Lung (tissue), 11 donors: ENCODE measurements at regions not wholly inside any gene's neighbourhood (a gene's known extent, or its start where the extent isn't known, plus 50 kb on each side); places are given as distances from the start of the nearest gene placed in this dataset.
"Not testable (repeated sequence)": the region's sequence is repeated elsewhere in the genome, so short reads cannot be mapped to it uniquely, and the experiment has no call there.

ENCODE experiments used
- ATAC-seq: fragments of 200-7000 bp; cut with Tn5 transposase; one replicate; pipeline ENCODE4 v1.9.1; 2020; ENCODE audit warnings: moderate number of reproducible peaks; ENCODE audit not compliant: insufficient read depth, low FRiP score
- DNase-seq, 3 donors: peaks; one replicate each; pipeline ENCODE4 v3.0.0-alpha.2; 2013 to 2017
- H3K27ac ChIP-seq, 2 donors: one replicate each; pipeline ENCODE4 v1.5.1; 2013; ENCODE audit warnings: mild to moderate bottlenecking in 2 of 2, moderate library complexity in 2 of 2, control low read depth in 1 of 2, inconsistent platforms in 1 of 2, low read depth in 1 of 2, low read length in 1 of 2
- H3K27me3 ChIP-seq, 3 donors: one replicate each; pipeline ENCODE4 v1.5.1; 2013; ENCODE audit warnings: low read length in 2 of 3; ENCODE audit not compliant: control insufficient read depth in 3 of 3, insufficient read depth in 3 of 3
- H3K36me3 ChIP-seq, 4 donors: one replicate each; pipeline ENCODE4 v1.5.1; 2013; ENCODE audit warnings: low read length in 4 of 4, mild to moderate bottlenecking in 1 of 4, moderate library complexity in 1 of 4; ENCODE audit not compliant: control insufficient read depth in 4 of 4, insufficient read depth in 4 of 4
- H3K4me1 ChIP-seq, 5 donors: one replicate each; pipeline ENCODE4 v1.5.1; 2013; ENCODE audit warnings: low read length in 5 of 5, mild to moderate bottlenecking in 2 of 5, moderate library complexity in 1 of 5; ENCODE audit not compliant: control insufficient read depth in 5 of 5, insufficient read depth in 5 of 5
- H3K4me3 ChIP-seq: one replicate; pipeline ENCODE4 v1.5.1; 2013; ENCODE audit warnings: mild to moderate bottlenecking, control low read depth, moderate library complexity
- H3K9ac ChIP-seq, 2 donors: one replicate each; pipeline ENCODE4 v1.5.1; 2013; ENCODE audit warnings: low read length in 2 of 2, control low read depth in 1 of 2; ENCODE audit not compliant: insufficient read depth in 1 of 2
- H3K9me3 ChIP-seq, 4 donors: one replicate each; pipeline ENCODE4 v1.5.1; 2013; ENCODE audit warnings: low read length in 3 of 4, mild to moderate bottlenecking in 1 of 4, moderate library complexity in 1 of 4; ENCODE audit not compliant: control insufficient read depth in 4 of 4, insufficient read depth in 3 of 4
- WGBS, 2 donors: extraction: QIAGEN DNeasy Blood & Tissue Kit; methylation state at CpG; one replicate each; pipeline ENCODE4 v1.1.7; 2013; 5-methylcytosine and 5-hydroxymethylcytosine counted together
- TF ChIP-seq, protein P1 (sequence below): IDR thresholded peaks from 2 replicates; pipeline ENCODE4 v1.5.1; 2012; ENCODE audit warnings: mild to moderate bottlenecking; ENCODE audit errors: control extremely low read depth, extremely low read depth
- donor health status: control.
- donor health status: control.
- donor health status: Bipolar disorder and iron deficiency.
- donor health status: healthy.
- donor health status: DM: yes; HTN: yes; CAD: no.

DNA sequence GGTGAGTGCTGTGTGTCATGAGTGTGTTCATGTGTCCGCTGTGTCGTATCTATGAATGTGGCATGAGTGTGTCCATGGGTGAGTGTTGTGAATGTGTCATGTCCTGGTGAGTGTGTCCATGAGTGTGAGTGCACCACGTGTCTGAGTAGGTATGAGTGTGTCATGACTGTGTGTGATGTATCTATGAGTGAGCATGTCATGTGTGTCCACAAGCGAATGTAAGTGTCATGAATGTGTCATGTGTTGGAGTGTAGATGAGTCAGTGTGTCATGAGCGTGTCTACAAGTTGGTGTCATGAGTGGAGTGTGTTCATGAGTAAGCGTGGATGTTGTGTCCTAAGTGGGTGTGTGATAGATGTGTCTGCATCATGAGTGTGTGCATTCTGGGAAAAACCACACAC lies 129.4 kb downstream of the TUBA3C start:
- Histone ChIP-seq H3K4me3 (no peak overlapping the region), H3K4me1 (no peaks in the 10 kb centered on the region), H3K9ac (no peak overlapping the region), H3K27ac (no peak overlapping the region), H3K36me3 (no peaks in the 10 kb centered on the region), H3K9me3 (peaks cover 2 to 16% (median 7%) of the 10 kb centered on the region in 4 donors), H3K27me3 (no peaks in the 10 kb centered on the region)
- WGBS, 2 donors = 75 to 80% methylated on average over 6 of the region's 6 CpGs
- DNase-seq (no peak), ATAC-seq (no peak)
- TF ChIP-seq, protein P1, sequence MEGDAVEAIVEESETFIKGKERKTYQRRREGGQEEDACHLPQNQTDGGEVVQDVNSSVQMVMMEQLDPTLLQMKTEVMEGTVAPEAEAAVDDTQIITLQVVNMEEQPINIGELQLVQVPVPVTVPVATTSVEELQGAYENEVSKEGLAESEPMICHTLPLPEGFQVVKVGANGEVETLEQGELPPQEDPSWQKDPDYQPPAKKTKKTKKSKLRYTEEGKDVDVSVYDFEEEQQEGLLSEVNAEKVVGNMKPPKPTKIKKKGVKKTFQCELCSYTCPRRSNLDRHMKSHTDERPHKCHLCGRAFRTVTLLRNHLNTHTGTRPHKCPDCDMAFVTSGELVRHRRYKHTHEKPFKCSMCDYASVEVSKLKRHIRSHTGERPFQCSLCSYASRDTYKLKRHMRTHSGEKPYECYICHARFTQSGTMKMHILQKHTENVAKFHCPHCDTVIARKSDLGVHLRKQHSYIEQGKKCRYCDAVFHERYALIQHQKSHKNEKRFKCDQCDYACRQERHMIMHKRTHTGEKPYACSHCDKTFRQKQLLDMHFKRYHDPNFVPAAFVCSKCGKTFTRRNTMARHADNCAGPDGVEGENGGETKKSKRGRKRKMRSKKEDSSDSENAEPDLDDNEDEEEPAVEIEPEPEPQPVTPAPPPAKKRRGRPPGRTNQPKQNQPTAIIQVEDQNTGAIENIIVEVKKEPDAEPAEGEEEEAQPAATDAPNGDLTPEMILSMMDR = no peak

DNA sequence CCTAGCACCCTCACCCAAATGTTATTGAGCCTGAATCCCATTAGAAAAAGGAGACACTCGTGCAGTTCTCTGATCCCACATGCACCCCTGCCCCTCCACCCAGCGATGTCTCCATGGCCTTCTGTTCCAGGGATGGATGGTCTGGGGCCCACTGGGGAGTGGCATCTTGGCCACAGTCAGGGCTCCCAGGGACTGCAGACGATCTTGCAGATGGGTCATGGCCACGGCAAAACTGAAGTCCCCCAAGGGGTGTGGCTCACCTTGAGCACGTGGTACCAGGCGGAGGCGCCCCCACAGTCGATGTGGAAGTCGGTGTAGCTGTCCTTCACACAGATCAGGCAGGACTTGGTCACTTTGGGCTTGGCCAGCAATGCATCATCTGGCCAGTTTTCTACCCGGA lies 130.7 kb downstream of the TUBA3C start:
- 79 to 81% methylated on average over 10 of the region's 10 CpGs for WGBS, 2 donors
- no peak overlapping the region for H3K9ac ChIP-seq
- H3K4me3 ChIP-seq = no peak overlapping the region
- H3K27me3 ChIP-seq = no peaks in the 10 kb centered on the region
- peaks cover 2 to 16% (median 7%) of the 10 kb centered on the region in 4 donors for H3K9me3 ChIP-seq
- ATAC-seq (no peak), DNase-seq (no peak)
- H3K4me1 ChIP-seq = no peaks in the 10 kb centered on the region
- H3K27ac ChIP-seq = no peak overlapping the region
- TF ChIP-seq, protein P1 = no peak
- no peaks in the 10 kb centered on the region for H3K36me3 ChIP-seq

DNA sequence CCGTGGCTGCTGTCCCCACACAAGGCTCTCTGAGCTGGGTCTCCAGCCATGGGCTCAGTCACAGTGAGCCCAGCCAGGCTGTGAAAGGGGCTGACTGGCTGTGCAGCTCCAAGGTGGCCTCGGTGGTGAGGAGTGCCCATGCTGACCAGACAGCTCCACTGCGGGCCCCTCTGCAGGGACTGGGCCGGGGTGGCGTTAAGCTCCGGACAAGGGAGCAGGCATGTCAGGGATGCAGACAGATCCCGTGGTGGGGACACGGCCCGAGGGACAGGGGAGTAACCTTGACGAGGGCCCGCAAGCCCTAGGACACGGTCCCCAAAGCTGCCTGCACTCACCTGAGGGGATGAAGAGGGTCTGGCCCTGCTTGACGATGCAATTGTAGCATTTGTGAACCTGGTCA lies 132.0 kb downstream of the TUBA3C start:
- H3K9me3 ChIP-seq = peaks cover 2 to 16% (median 6%) of the 10 kb centered on the region in 4 donors
- WGBS, 2 donors = 85 to 88% methylated on average over 13 of the region's 13 CpGs
- not testable (repeated sequence) for H3K4me3 ChIP-seq, H3K4me1 ChIP-seq, H3K27ac ChIP-seq, H3K9ac ChIP-seq, H3K36me3 ChIP-seq, H3K27me3 ChIP-seq, DNase-seq, ATAC-seq

DNA sequence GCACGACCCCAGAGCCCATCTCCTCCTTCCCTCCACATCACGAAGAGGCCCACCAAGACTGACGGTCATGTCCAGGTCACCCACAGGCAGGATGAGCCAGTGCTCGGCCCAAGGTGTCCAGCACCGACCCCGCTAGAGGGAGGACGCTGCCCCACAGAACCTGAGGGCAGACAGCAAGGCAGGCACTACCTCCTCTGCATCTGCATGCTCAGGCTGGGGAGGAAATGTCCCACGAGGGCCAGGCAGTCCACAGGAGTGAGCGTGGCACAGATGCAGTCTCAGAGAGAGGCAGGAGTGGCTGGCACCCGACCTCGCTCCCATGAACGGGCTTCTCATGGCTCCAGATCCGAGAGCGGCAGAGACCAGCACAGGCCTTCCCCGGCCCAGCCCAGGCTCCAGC lies 133.2 kb downstream of the TUBA3C start:
- DNase-seq (no peak), ATAC-seq (no peak)
- H3K36me3 ChIP-seq = no peaks in the 10 kb centered on the region
- H3K27ac ChIP-seq = no peak overlapping the region
- H3K27me3 ChIP-seq = no peaks in the 10 kb centered on the region
- WGBS, 2 donors = 77% methylated on average over 15 of the region's 15 CpGs
- H3K4me3 ChIP-seq = no peak overlapping the region
- TF ChIP-seq, protein P1 = no peak
- peaks cover 0 to 13% (median 6%) of the 10 kb centered on the region in 4 donors for H3K9me3 ChIP-seq
- H3K4me1 ChIP-seq = no peaks in the 10 kb centered on the region
- H3K9ac ChIP-seq = no peak overlapping the region
